HL-60 (cell line): ENCODE measurements at regions not wholly inside any gene's neighbourhood (a gene's known extent, or its start where the extent isn't known, plus 50 kb on each side); places are given as distances from the start of the nearest gene placed in this dataset.

Source experiments
- DNase-seq, 2 experiments: peaks; one replicate each; pipeline ENCODE4 v3.0.0-alpha.2; 2010 to 2020; ENCODE audit warnings: low read depth in 1 of 2, low spot score in 1 of 2
- H3K27ac ChIP-seq: fragments of 250-450 bp; sonication (Bioruptor Pico); replicated peaks from 2 replicates; pipeline ENCODE4 v1.5.1; 2020; ENCODE audit warnings: mild to moderate bottlenecking, moderate library complexity
- H3K27me3 ChIP-seq: fragments of 250-450 bp; sonication (Bioruptor Pico); 2 replicates; pipeline ENCODE4 v1.5.1; 2021; ENCODE audit warnings: mild to moderate bottlenecking, moderate library complexity; ENCODE audit not compliant: insufficient read depth, poor library complexity, severe bottlenecking
- H3K4me3 ChIP-seq: replicated peaks from 2 replicates; pipeline ENCODE4 v1.5.1; 2011; ENCODE audit warnings: mild to moderate bottlenecking, control low read depth, low read length; ENCODE audit not compliant: insufficient read depth
- CTCF ChIP-seq: IDR thresholded peaks from one replicate; pipeline ENCODE4 v1.5.1; 2011; ENCODE audit warnings: low read length, control low read depth, inconsistent platforms; ENCODE audit not compliant: insufficient read depth
- GABPA ChIP-seq: IDR thresholded peaks from 2 replicates; pipeline ENCODE4 v1.6.1; 2012; ENCODE audit warnings: low read depth
- POLR2AphosphoS5 ChIP-seq: IDR thresholded peaks from 2 replicates; pipeline ENCODE4 v1.6.1; 2012; ENCODE audit warnings: low read depth
- REST ChIP-seq: IDR thresholded peaks from 2 replicates; pipeline ENCODE4 v1.6.1; 2012; ENCODE audit warnings: low read depth; ENCODE audit not compliant: insufficient replicate concordance
- SPI1 ChIP-seq: IDR thresholded peaks from 2 replicates; pipeline ENCODE4 v1.6.1; 2012; ENCODE audit warnings: low read depth, mild to moderate bottlenecking, borderline replicate concordance

DNA sequence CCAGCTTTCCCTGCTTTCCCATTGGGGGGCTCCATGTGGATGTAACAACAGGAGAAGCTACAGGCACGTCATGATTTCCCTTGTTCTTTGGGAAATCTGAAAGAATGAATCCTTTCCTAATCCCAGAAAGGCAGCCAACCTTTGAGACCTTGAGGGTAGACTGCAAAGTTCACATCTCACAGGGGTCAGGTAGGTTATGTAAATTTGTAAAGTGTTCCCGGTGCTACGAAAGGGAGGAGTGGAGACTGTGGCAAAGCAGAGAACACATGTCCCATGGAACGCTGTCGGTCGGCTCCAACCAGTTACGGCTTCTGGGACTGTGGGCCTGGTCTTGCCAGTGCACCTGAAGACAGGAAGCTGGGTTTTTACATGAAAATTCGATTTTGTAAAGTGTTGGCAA, 85.1 kb downstream of the RSPH3 start:
- TF ChIP-seq GABPA = no peak
- TF ChIP-seq SPI1 = no peak
- no peak for TF ChIP-seq CTCF
- TF ChIP-seq POLR2AphosphoS5 = no peak
- TF ChIP-seq REST = no peak
- H3K27me3 ChIP-seq = no peaks in the 10 kb centered on the region
- no peak overlapping the region for H3K27ac ChIP-seq
- no peak overlapping the region for H3K4me3 ChIP-seq
- no peak for DNase-seq

- Histone ChIP-seq H3K4me3 (no peak overlapping the region), H3K27me3 (no peaks in the 10 kb centered on the region), H3K27ac (no peak overlapping the region)
- DNase-seq = no peak
- no peak for TF ChIP-seq CTCF
- no peak for TF ChIP-seq SPI1
- no peak for TF ChIP-seq REST
- TF ChIP-seq GABPA = no peak
- TF ChIP-seq POLR2AphosphoS5 = no peak
These were observed 86.4 kb downstream of the RSPH3 start for GRCh38 chr6:158913580-158913979.

DNA sequence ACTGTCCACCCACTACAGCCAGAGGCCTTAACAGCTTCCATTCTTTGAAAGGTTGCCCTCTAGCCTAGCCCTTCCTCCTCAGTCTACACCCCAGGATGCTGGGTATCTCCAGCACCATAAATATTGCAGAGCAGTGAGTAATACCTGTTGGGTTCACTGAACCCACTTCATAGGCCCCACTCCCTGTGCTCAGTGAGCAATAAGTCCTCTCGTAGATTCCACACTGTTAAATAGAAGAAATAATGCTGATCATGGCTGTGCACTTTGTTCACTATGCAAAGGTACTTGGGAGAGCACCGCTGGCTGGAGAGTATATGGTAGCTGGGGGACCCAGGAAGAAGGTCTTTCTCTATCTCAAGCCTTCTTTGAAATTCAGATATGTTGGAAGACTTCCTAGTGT, 87.3 kb downstream of the RSPH3 start:
- Histone ChIP-seq H3K27ac (no peak overlapping the region), H3K27me3 (no peaks in the 10 kb centered on the region), H3K4me3 (no peak overlapping the region)
- TF ChIP-seq SPI1 = no peak
- TF ChIP-seq CTCF = no peak
- no peak for DNase-seq

- H3K27ac ChIP-seq = no peak overlapping the region
- no peaks in the 10 kb centered on the region for H3K27me3 ChIP-seq
- H3K4me3 ChIP-seq = no peak overlapping the region
- TF ChIP-seq REST = no peak
- TF ChIP-seq GABPA = no peak
- no peak for TF ChIP-seq POLR2AphosphoS5
- no peak for TF ChIP-seq CTCF
- no peak for TF ChIP-seq SPI1
- no peak for DNase-seq
These were observed 88.1 kb downstream of the RSPH3 start for GRCh38 chr6:158911746-158912480.
